K562 (cell line): ENCODE measurements at regions not wholly inside any gene's neighbourhood (a gene's known extent, or its start where the extent isn't known, plus 50 kb on each side); places are given as distances from the start of the nearest gene placed in this dataset.

ENCODE experiments used
- ATAC-seq: fragments of 200-7000 bp; cut with Tn5 transposase; 3 replicates; pipeline ENCODE4 v1.9.1; 2020; ENCODE audit warnings: moderate library complexity
- BruUV-seq: library from RNA; stranded (reverse); fragments of 400-500 nt; replicated peaks from 2 replicates; lab custom pipeline; 2021; lab: Mats Ljungman, UMichigan
- CTCF ChIA-PET: fragments of 300-600 bp; formaldehyde crosslinking; extraction: SDS; loops from one replicate; lab custom pipeline; 2021; ENCODE audit warnings: low intra/inter-chr PET ratio; lab: Yijun Ruan, JAX
- POLR2A ChIA-PET: fragments of 300-600, 350-650 bp; sonication (Branson Sonifier 250); formaldehyde crosslinking; extraction: SDS; loops from one replicate; lab custom pipeline; 2021; ENCODE audit warnings: antibody characterized with exemption, inconsistent platforms; lab: Yijun Ruan, JAX
- DNase-seq, 4 experiments: peaks; one replicate each; pipeline versions ENCODE4 v3.0.0 to v3.0.0-alpha.2; 2011 to 2018; ENCODE audit warnings: low spot score in 3 of 4, mixed read lengths in 3 of 4; ENCODE audit errors: extremely low read depth in 1 of 4
- FAIRE-seq: peaks from 2 replicates; lab custom pipeline; 2011; peaks lifted over from hg19 to GRCh38; lab: Jason Lieb, UNC
- H2AFZ ChIP-seq: 2 replicates; pipeline ENCODE4 v1.6.0; 2011; ENCODE audit warnings: low read depth, low read length, control low read depth, inconsistent platforms
- H3K27ac ChIP-seq: fragments of 200-600 bp; 3 replicates; pipeline ENCODE4 v1.8.0; 2011; ENCODE audit warnings: low read depth, mild to moderate bottlenecking, control low read depth, inconsistent platforms, low read length, moderate library complexity, mixed read lengths; ENCODE audit errors: extremely low read depth
- H3K27me3 ChIP-seq, 2 experiments: fragments of 300-600 bp in 1 of 2; 2 replicates in 1 of 2; 3 replicates in 1 of 2; pipeline versions ENCODE4 v1.6.0 to v1.8.0; 2011; ENCODE audit warnings: inconsistent platforms in 2 of 2, low read length in 2 of 2, mild to moderate bottlenecking in 1 of 2, mixed read lengths in 1 of 2, moderate library complexity in 1 of 2; ENCODE audit not compliant: control insufficient read depth in 2 of 2, insufficient read depth in 2 of 2
- H3K36me3 ChIP-seq: fragments of 300-600 bp; 3 replicates; pipeline ENCODE4 v1.8.0; 2011; ENCODE audit warnings: mild to moderate bottlenecking, low read length, inconsistent platforms; ENCODE audit not compliant: control insufficient read depth, insufficient read depth
- H3K4me1 ChIP-seq, 2 experiments: fragments of 200-600 bp in 1 of 2; replicated peaks in 1 of 2; 2 replicates in 1 of 2; 3 replicates in 1 of 2; pipeline versions ENCODE4 v1.5.1 to v1.8.0; 2011; ENCODE audit warnings: inconsistent platforms in 2 of 2, low read length in 2 of 2, mild to moderate bottlenecking in 1 of 2, mixed read lengths in 1 of 2, moderate library complexity in 1 of 2; ENCODE audit not compliant: control insufficient read depth in 2 of 2, insufficient read depth in 2 of 2
- H3K4me2 ChIP-seq: 2 replicates; pipeline ENCODE4 v1.6.1; 2011; ENCODE audit warnings: low read length, control low read depth, inconsistent platforms, mixed read lengths; ENCODE audit not compliant: insufficient read depth
- H3K4me3 ChIP-seq: fragments of 200-600 bp; sonication (generic), shearing (Covaris generic); 2 replicates; pipeline ENCODE4 v1.5.1; 2016; ENCODE audit warnings: control low read depth, inconsistent platforms
- H3K79me2 ChIP-seq: fragments of 200-600 bp; 3 replicates; pipeline ENCODE4 v1.8.0; 2011; ENCODE audit warnings: low read length, inconsistent platforms; ENCODE audit not compliant: control insufficient read depth, insufficient read depth
- H3K9ac ChIP-seq, 2 experiments: 2 replicates each; pipeline versions ENCODE4 v1.6.0 to v1.6.1; 2011; ENCODE audit warnings: low read depth in 2 of 2, low read length in 2 of 2, control low read depth in 1 of 2, inconsistent platforms in 1 of 2, mild to moderate bottlenecking in 1 of 2, mixed read lengths in 1 of 2; ENCODE audit not compliant: insufficient read depth in 1 of 2
- H3K9me1 ChIP-seq: one replicate; pipeline ENCODE4 v1.6.0; 2011; ENCODE audit warnings: inconsistent platforms, mild to moderate bottlenecking, low read length, moderate library complexity; ENCODE audit not compliant: control insufficient read depth, insufficient read depth
- H3K9me3 ChIP-seq: replicated peaks from 2 replicates; pipeline ENCODE4 v1.5.1; 2011; ENCODE audit warnings: low read depth, low read length, inconsistent platforms; ENCODE audit not compliant: control insufficient read depth, insufficient read depth
- H4K20me1 ChIP-seq: replicated peaks from 2 replicates; pipeline ENCODE4 v1.6.1; 2011; ENCODE audit warnings: low read length, inconsistent platforms, mixed read lengths; ENCODE audit not compliant: control insufficient read depth, insufficient read depth
- BRCA1 ChIP-seq, 2 experiments: fragments of 450-650 bp in 1 of 2; sonication (generic) in 1 of 2; formaldehyde crosslinking in 1 of 2; IDR thresholded peaks; 2 replicates each; pipeline versions ENCODE4 v1.5.0 to v1.6.1; 2017 to 2020; ENCODE audit warnings: mild to moderate bottlenecking in 1 of 2, missing genetic modification reagents in 1 of 2
- CBX3 ChIP-seq, 2 experiments: IDR thresholded peaks; 1 replicate in 1 of 2; 2 replicates in 1 of 2; pipeline ENCODE4 v1.6.1; 2012; ENCODE audit warnings: inconsistent platforms in 2 of 2, low read length in 2 of 2, borderline replicate concordance in 1 of 2, control low read depth in 1 of 2
- CBX5 ChIP-seq: IDR thresholded peaks from 2 replicates; pipeline ENCODE4 v1.6.1; 2014; ENCODE audit warnings: low read depth, borderline replicate concordance
- GTF2F1 ChIP-seq: IDR thresholded peaks from 2 replicates; pipeline ENCODE4 v1.6.1; 2011; ENCODE audit warnings: low read depth, low read length, improper control_type of control experiment
- HDAC6 ChIP-seq: IDR thresholded peaks from 2 replicates; pipeline ENCODE4 v1.6.1; 2012; ENCODE audit warnings: low read depth, mild to moderate bottlenecking, control low read depth, inconsistent platforms, low read length, moderate library complexity
- ID3 ChIP-seq, 2 experiments: fragments of 250-450 bp in 1 of 2; fragments of 450-650 bp in 1 of 2; sonication (Bioruptor Pico) in 1 of 2; IDR thresholded peaks; 2 replicates each; pipeline versions ENCODE4 v1.6.1 to v1.8.0; 2016 to 2021; ENCODE audit warnings: mild to moderate bottlenecking in 2 of 2, moderate library complexity in 2 of 2, missing compliant biosample characterization in 1 of 2, missing genetic modification characterization in 1 of 2
- IRF1 ChIP-seq: sonication (generic); formaldehyde crosslinking; IDR thresholded peaks from 2 replicates; pipeline ENCODE4 v1.8.0; 2022; ENCODE audit warnings: missing genetic modification reagents, mild to moderate bottlenecking, borderline replicate concordance
- NUFIP1 ChIP-seq: fragments of 450-650 bp; IDR thresholded peaks from 2 replicates; pipeline ENCODE4 v1.6.1; 2018; ENCODE audit not compliant: partially characterized antibody
- ZFP36 ChIP-seq: fragments of 150-350 bp; IDR thresholded peaks from 2 replicates; pipeline ENCODE4 v1.6.1; 2018; ENCODE audit warnings: low read length, low read depth; ENCODE audit not compliant: partially characterized antibody
- ZNF280A ChIP-seq: fragments of 450-650 bp; IDR thresholded peaks from 2 replicates; pipeline ENCODE4 v1.6.1; 2018; ENCODE audit warnings: mild to moderate bottlenecking, low read depth; ENCODE audit not compliant: partially characterized antibody
- ZNF609 ChIP-seq: sonication (generic); formaldehyde crosslinking; IDR thresholded peaks from 2 replicates; pipeline ENCODE4 v1.8.1; 2023; ENCODE audit warnings: missing genetic modification reagents, mild to moderate bottlenecking, borderline replicate concordance
- WGBS: fragments of 100-300 bp; shearing (Covaris generic); methylation state at CpG from one replicate; pipeline ENCODE4 v1.1.6; 2016; ENCODE audit warnings: low coverage, mixed read lengths; ENCODE audit not compliant: insufficient coverage; ENCODE audit errors: missing lambda C conversion rate; 5-methylcytosine and 5-hydroxymethylcytosine counted together
- in situ Hi-C: fragments of 300-500 bp; cut with MboI; formaldehyde crosslinking; loops from 4 replicates; pipeline ENCODE4 v1.15.0; 2018; ENCODE audit warnings: inconsistent platforms, mixed read lengths
- intact Hi-C: fragments of 100-400 bp; cut with micrococcal nuclease; formaldehyde crosslinking; loops from 2 replicates; pipeline ENCODE4 v1.14.2; 2022

- Histone ChIP-seq H3K27ac (no peak overlapping the region), H3K9me1 (no peaks in the 10 kb centered on the region), H3K4me2 (no peak overlapping the region), H3K4me1 (no peaks in the 10 kb centered on the region), H2AFZ (no peak overlapping the region), H3K4me3 (no peak overlapping the region), H3K9me3 (no peaks in the 10 kb centered on the region; the same call in 1 of the 2 replicates), H3K36me3 (no peaks in the 10 kb centered on the region), H4K20me1 (no peaks in the 10 kb centered on the region), H3K9ac (no peak overlapping the region), H3K27me3 (peaks cover 3 to 6% of the 10 kb centered on the region in 2 experiments; a peak in 2 of 5 replicates), H3K79me2 (no peaks in the 10 kb centered on the region)
- in situ Hi-C loops (no loop called here), intact Hi-C loops (no loop called here)
- BruUV-seq: no TSS peak
- DNase-seq: no peak
- TF ChIP-seq NUFIP1: no peak
- TF ChIP-seq CBX5: peak; percentile 84
- TF ChIP-seq ZNF609 (CRISPR knock-in tag): no peak
- peak; percentile 27 for TF ChIP-seq ZNF280A
- TF ChIP-seq IRF1 (CRISPR knock-in tag): no peak
- TF ChIP-seq GTF2F1: no peak
- no peak for TF ChIP-seq HDAC6
- TF ChIP-seq CBX3 (IDR thresholded peaks at IDR 0.05; ENCODE audit: borderline replicate concordance in 1 of 2, low read length in 2 of 2): peak in 1 of 2 experiments; percentile 76; a peak in 1 of 3 replicates
- TF ChIP-seq BRCA1 (IDR thresholded peaks at IDR 0.05): no peak
- no peak for TF ChIP-seq BRCA1 (CRISPR knock-in tag; IDR thresholded peaks at IDR 0.05)
- no peak for TF ChIP-seq ID3 (CRISPR knock-in tag; IDR thresholded peaks at IDR 0.05)
- TF ChIP-seq ID3 (tag; IDR thresholded peaks at IDR 0.05): no peak
- TF ChIP-seq ZFP36: peak; percentile 49
- FAIRE-seq: no peak
- 0% methylated on average over 5 of the region's 5 CpGs for WGBS
- POLR2A ChIA-PET: no interaction called here
- no peak for ATAC-seq
- CTCF ChIA-PET: no interaction called here
Measured at GRCh38 chr6:170004585-170005210, 253.3 kb downstream of the ERMARD start.
